ENCODE measurements at regions not wholly inside any gene's neighbourhood (a gene's known extent, or its start where the extent isn't known, plus 50 kb on each side); places are given as distances from the start of the nearest gene placed in this dataset.

- no peaks in the 10 kb centered on the region for H3K9me3 Mint-ChIP-seq
- Histone ChIP-seq H2BK15ac (ENCODE audit: low read depth, low read length) (no peak overlapping the region), H3K23me2 (ENCODE audit: insufficient read length, low read depth, low read length, poor library complexity, severe bottlenecking) (no peaks in the 10 kb centered on the region), H3K14ac (ENCODE audit: insufficient read depth, low read length) (no peak overlapping the region), H3K27me3 (ENCODE audit: insufficient read depth, low read length) (no peaks in the 10 kb centered on the region), H3K27ac (ENCODE audit: insufficient read length, low read depth, low read length) (no peak overlapping the region), H3K9ac (ENCODE audit: extremely low read depth, insufficient read length, low read length) (no peak overlapping the region), H4K5ac (ENCODE audit: insufficient read length, low read depth, low read length) (no peak overlapping the region), H2BK12ac (ENCODE audit: insufficient read length, low read depth, low read length) (no peak overlapping the region), H3K18ac (ENCODE audit: insufficient read length, low read depth, low read length) (no peak overlapping the region), H3K56ac (ENCODE audit: insufficient read length, low read depth, low read length) (no peak overlapping the region), H2AK5ac (ENCODE audit: insufficient read length, low read length) (no peak overlapping the region), H3K23ac (ENCODE audit: insufficient read length, low read depth, low read length) (no peak overlapping the region), H3K79me2 (ENCODE audit: insufficient read depth, low read length) (no peaks in the 10 kb centered on the region), H3K79me1 (ENCODE audit: insufficient read depth, low read depth, low read length, poor library complexity, severe bottlenecking) (no peaks in the 10 kb centered on the region), H4K91ac (ENCODE audit: insufficient read length, low read depth, low read length) (no peak overlapping the region), H3K4me1 (ENCODE audit: insufficient read depth, low read length) (no peaks in the 10 kb centered on the region), H4K8ac (replicated peaks; ENCODE audit: insufficient read length, low read depth, low read length) (no peak overlapping the region), H3K4me2 (ENCODE audit: insufficient read depth, insufficient read length, low read length) (no peak overlapping the region), H3T11ph (ENCODE audit: low read length) (no peak overlapping the region), H2BK5ac (ENCODE audit: insufficient read length, low read length) (no peak overlapping the region), H3K9me3 (ENCODE audit: control insufficient read depth, low read depth, low read length) (no peaks in the 10 kb centered on the region), H3K4ac (ENCODE audit: low read depth, low read length) (no peak overlapping the region), H2BK120ac (ENCODE audit: low read depth, low read length, poor library complexity, severe bottlenecking) (no peak overlapping the region), H2AFZ (ENCODE audit: low read length) (no peak overlapping the region), H4K20me1 (ENCODE audit: control insufficient read depth, insufficient read depth, insufficient read length) (no peaks in the 10 kb centered on the region), H2BK20ac (ENCODE audit: low read depth, low read length, poor library complexity, severe bottlenecking) (no peak overlapping the region)
- no peak overlapping the region for H3K4me3 Mint-ChIP-seq
- H3K36me3 Mint-ChIP-seq (ENCODE audit: insufficient read depth in 1 of 3, low read depth in 3 of 3) = no peaks in the 10 kb centered on the region
- H3K27ac Mint-ChIP-seq = no peak overlapping the region
- TF ChIP-seq CTCF (conservative IDR thresholded peaks at IDR 0.05) = no peak
- H3K4me1 Mint-ChIP-seq = peaks cover 3 to 13% of the 10 kb centered on the region in 2 experiments; a peak in 3 of 4 replicates
- no CpG with 5 or more reads among the region's 2 CpGs for WGBS (ENCODE audit: extremely low coverage, insufficient read length, low lambda C conversion rate)
- no peak for DNase-seq
- H3K27me3 Mint-ChIP-seq (ENCODE audit: low read depth) = peaks cover 55% of the 10 kb centered on the region
Measured at GRCh38 chr11:119852741-119853140, 123.7 kb upstream of the NECTIN1 start.
